Right lobe of liver (tissue), 6 donors: ENCODE measurements at regions not wholly inside any gene's neighbourhood (a gene's known extent, or its start where the extent isn't known, plus 50 kb on each side); places are given as distances from the start of the nearest gene placed in this dataset.

ENCODE experiments used
- ATAC-seq, 4 donors: fragments of 200-7000 bp; cut with Tn5 transposase; one replicate each; pipeline ENCODE4 v1.9.1; 2020; ENCODE audit warnings: mild to moderate bottlenecking in 4 of 4, moderate library complexity in 4 of 4
- DNase-seq, 3 donors: peaks; one replicate each; pipeline ENCODE4 v3.0.0-alpha.2; 2020
- H3K27ac ChIP-seq, 3 donors: fragments of 200-600 bp; one replicate each; pipeline ENCODE4 v1.8.0; 2022
- H3K27me3 ChIP-seq, 2 donors: fragments of 200-600 bp; one replicate each; pipeline ENCODE4 v1.8.0; 2022
- H3K36me3 ChIP-seq, 4 donors: fragments of 200-600 bp; sonication (generic) in 1 of 4; one replicate each; pipeline versions ENCODE4 v1.5.1 to v1.8.0; 2017 to 2022; ENCODE audit warnings: control low read depth in 1 of 4
- H3K4me1 ChIP-seq, 4 donors: fragments of 200-600 bp; sonication (generic) in 1 of 4; one replicate each; pipeline versions ENCODE4 v1.5.1 to v1.8.0; 2017 to 2022; ENCODE audit warnings: control low read depth in 1 of 4
- H3K4me3 ChIP-seq, 3 donors: fragments of 200-600 bp; one replicate each; pipeline ENCODE4 v1.8.0; 2022
- H3K9me3 ChIP-seq, 4 donors: fragments of 200-600 bp; sonication (generic) in 1 of 4; one replicate each; pipeline versions ENCODE4 v1.5.1 to v1.8.0; 2017 to 2022; ENCODE audit warnings: control low read depth in 1 of 4
- CTCF ChIP-seq, 4 donors: fragments of 200-600 bp in 3 of 4; fragments of 450-650 bp in 1 of 4; IDR thresholded peaks; one replicate each; pipeline versions ENCODE4 v1.5.1 to v1.8.0; 2016 to 2022; ENCODE audit warnings: antibody characterized with exemption in 4 of 4, mild to moderate bottlenecking in 2 of 4
- POLR2A ChIP-seq: fragments of 450-650 bp; IDR thresholded peaks from one replicate; pipeline ENCODE4 v1.6.1; 2017; ENCODE audit warnings: antibody characterized with exemption, mild to moderate bottlenecking
- WGBS: methylation state at CpG from one replicate; pipeline ENCODE4 v1.1.6; 2018; ENCODE audit warnings: low coverage, low lambda C conversion rate; ENCODE audit not compliant: insufficient coverage; ENCODE audit errors: missing lambda C conversion rate; 5-methylcytosine and 5-hydroxymethylcytosine counted together
- intact Hi-C, 2 donors: fragments of 100-400 bp; cut with DNase I; formaldehyde crosslinking; loops; one replicate each; pipeline versions ENCODE4 v1.11.2 to v1.14.1; 2022
- donor health status: DM: no; HTN: yes; CAD: no.
- donor health status: DM: no; HTN: no; CAD: no.
- donor health status: DM: no; HTN: no; CAD: no.
- donor health status: DM: no; HTN: yes; CAD: no.
- donor health status: DM: no; HTN: yes; CAD: no.

DNA sequence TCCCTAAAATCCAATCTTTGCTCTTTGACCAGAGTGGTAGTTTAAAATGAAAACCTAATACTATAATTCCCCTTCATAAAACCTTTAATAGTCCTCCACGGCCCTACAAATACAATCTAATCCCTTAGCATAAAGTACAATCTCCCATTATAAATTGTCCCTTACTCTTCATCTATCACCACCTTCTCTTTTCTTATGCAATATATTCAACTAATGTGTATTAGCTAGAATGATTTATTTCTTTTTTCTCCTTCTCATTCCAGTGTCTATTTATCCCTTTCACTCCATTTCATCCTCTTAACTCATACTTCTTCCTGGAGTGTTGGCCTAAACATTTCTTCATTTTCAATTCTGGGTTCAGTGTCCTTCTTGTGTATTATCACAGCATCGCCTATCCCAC is 872.1 kb upstream of the PCDH20 start:
- Histone ChIP-seq H3K27me3 (no peaks in the 10 kb centered on the region), H3K9me3 (no peaks in the 10 kb centered on the region), H3K4me3 (no peak overlapping the region), H3K27ac (no peak overlapping the region), H3K4me1 (no peaks in the 10 kb centered on the region), H3K36me3 (no peaks in the 10 kb centered on the region)
- TF ChIP-seq POLR2A, result no peak
- no peak for TF ChIP-seq CTCF (IDR thresholded peaks at IDR 0.05)
- DNase-seq, result no peak
- no peak for ATAC-seq
- intact Hi-C loops, result no loop called here
- 58% methylated on average over 2 of the region's 2 CpGs for WGBS

GRCh38 chr13:62280590-62280989 is 864.9 kb upstream of the PCDH20 start:
- no peaks in the 10 kb centered on the region for H3K9me3 ChIP-seq
- WGBS, result 57% methylated on average over 1 of the region's 1 CpG
- H3K27ac ChIP-seq, result no peak overlapping the region
- TF ChIP-seq CTCF (IDR thresholded peaks at IDR 0.05) (no peak), POLR2A (no peak)
- ATAC-seq, result no peak
- intact Hi-C loops, result no loop called here
- H3K4me1 ChIP-seq, result no peaks in the 10 kb centered on the region
- DNase-seq, result no peak
- no peaks in the 10 kb centered on the region for H3K27me3 ChIP-seq
- H3K36me3 ChIP-seq, result no peaks in the 10 kb centered on the region
- no peak overlapping the region for H3K4me3 ChIP-seq

DNA sequence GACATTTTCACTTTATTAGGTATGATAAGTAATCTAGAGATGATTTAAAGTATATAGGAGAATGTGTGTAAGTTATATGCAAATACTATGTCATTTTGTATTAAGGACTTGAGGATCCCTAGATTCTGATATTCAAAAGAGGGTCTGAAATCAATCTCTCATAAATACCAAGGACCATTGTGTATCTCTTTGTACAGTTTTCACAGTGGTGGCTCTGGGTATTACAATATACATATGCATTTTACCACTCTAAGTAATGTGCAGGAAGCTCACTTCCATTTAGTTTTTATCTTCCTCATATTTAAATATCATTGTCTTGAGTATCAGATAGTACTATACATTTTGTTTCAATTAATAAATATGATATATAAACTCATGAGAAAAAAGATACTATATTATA is 862.6 kb upstream of the PCDH20 start:
- no peaks in the 10 kb centered on the region for H3K36me3 ChIP-seq
- ATAC-seq (no peak), DNase-seq (no peak)
- TF ChIP-seq POLR2A (no peak), CTCF (IDR thresholded peaks at IDR 0.05) (no peak)
- H3K9me3 ChIP-seq, result no peaks in the 10 kb centered on the region
- no peak overlapping the region for H3K4me3 ChIP-seq
- H3K4me1 ChIP-seq, result no peaks in the 10 kb centered on the region
- H3K27me3 ChIP-seq, result no peaks in the 10 kb centered on the region
- no peak overlapping the region for H3K27ac ChIP-seq
- intact Hi-C loops, result no loop called here

GRCh38 chr13:62251734-62252133 is 836.1 kb upstream of the PCDH20 start:
- WGBS, result 73% methylated on average over 2 of the region's 2 CpGs
- Histone ChIP-seq H3K27ac (no peak overlapping the region), H3K36me3 (no peaks in the 10 kb centered on the region), H3K4me1 (no peaks in the 10 kb centered on the region), H3K9me3 (no peaks in the 10 kb centered on the region), H3K4me3 (no peak overlapping the region), H3K27me3 (no peaks in the 10 kb centered on the region)
- ATAC-seq (no peak), DNase-seq (no peak)
- intact Hi-C loops, result no loop called here
- TF ChIP-seq POLR2A (no peak), CTCF (IDR thresholded peaks at IDR 0.05) (no peak)

DNA sequence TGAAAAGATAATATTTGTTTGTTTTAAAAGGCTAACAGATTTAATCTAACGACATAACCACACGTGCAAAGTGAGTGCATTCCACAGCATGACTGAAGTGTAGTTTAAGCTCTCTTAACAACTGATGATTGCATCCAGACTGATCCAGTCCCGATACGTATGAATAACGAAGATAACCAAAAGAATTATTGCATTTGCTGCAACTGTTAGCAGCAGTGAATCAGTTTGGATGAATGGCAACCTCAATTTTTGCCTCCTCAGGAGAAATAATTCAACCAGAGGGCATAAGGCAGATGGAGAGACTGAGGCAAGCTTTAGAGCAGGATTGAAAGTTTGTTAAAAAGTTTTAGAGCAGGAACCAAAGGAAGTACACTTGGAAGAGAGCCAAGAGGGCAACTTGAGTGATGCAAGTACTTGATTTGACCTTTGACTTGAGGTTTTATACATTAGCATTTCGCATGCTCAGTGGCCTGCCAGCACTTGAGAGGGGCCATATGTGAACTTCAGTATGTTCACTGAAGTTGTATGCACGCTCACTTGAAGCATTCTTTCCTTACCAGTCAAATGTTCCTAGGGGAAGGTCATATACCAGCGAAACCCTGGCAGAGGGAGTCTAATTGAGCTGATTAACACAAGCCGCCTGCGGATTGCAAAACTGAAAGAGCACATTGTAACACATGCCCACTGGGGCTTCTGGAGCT is 835.0 kb upstream of the PCDH20 start:
- ATAC-seq, result no peak
- WGBS, result 71% methylated on average over 9 of the region's 10 CpGs

More for the DNA sequence above, 835.0 kb upstream of the PCDH20 start:
- no peak for DNase-seq
- Histone ChIP-seq H3K9me3 (no peaks in the 10 kb centered on the region), H3K36me3 (no peaks in the 10 kb centered on the region), H3K4me1 (no peaks in the 10 kb centered on the region), H3K27me3 (no peaks in the 10 kb centered on the region), H3K27ac (no peak overlapping the region), H3K4me3 (no peak overlapping the region)
- intact Hi-C loops, result no loop called here
- TF ChIP-seq POLR2A (no peak), CTCF (IDR thresholded peaks at IDR 0.05) (no peak)
